ENCODE measurements at regions not wholly inside any gene's neighbourhood (a gene's known extent, or its start where the extent isn't known, plus 50 kb on each side); places are given as distances from the start of the nearest gene placed in this dataset.

- CTCF ChIA-PET = interaction anchor here (1.0 kb wide), 1 partner anchor 327 kb away, joined by 5 read pairs; no protein-coding TSS in a partner anchor
- TF ChIP-seq CTCF (IDR thresholded peaks at IDR 0.05; ENCODE audit: insufficient read depth, low read depth, low read length) = no peak
- POLR2A ChIA-PET = no interaction called here
- H3K4me3 ChIP-seq (ENCODE audit: low read depth, low read length) = no peak overlapping the region
- DNase-seq (ENCODE audit: low read depth) = no peak
- H3K36me3 ChIP-seq (ENCODE audit: control insufficient read depth, insufficient read depth, low read length) = no peaks in the 10 kb centered on the region
- no peaks in the 10 kb centered on the region for H3K27me3 ChIP-seq (ENCODE audit: control insufficient read depth, insufficient read depth, low read length)
Observed at GRCh38 chr4:85420831-85421230, 54.1 kb upstream of the ARHGAP24 start.

GRCh38 chr4:85423431-85423830 lies 51.5 kb upstream of the ARHGAP24 start:
- POLR2A ChIA-PET = no interaction called here
- DNase-seq (ENCODE audit: low read depth) = no peak
- Histone ChIP-seq H3K36me3 (ENCODE audit: control insufficient read depth, insufficient read depth, low read length) (no peaks in the 10 kb centered on the region), H3K4me3 (ENCODE audit: low read depth, low read length) (no peak overlapping the region), H3K27me3 (ENCODE audit: control insufficient read depth, insufficient read depth, low read length) (no peaks in the 10 kb centered on the region)
- TF ChIP-seq CTCF (IDR thresholded peaks at IDR 0.05; ENCODE audit: insufficient read depth, low read depth, low read length) = no peak
- CTCF ChIA-PET = no interaction called here
